Osteocyte (in vitro differentiated cells): ENCODE measurements at regions not wholly inside any gene's neighbourhood (a gene's known extent, or its start where the extent isn't known, plus 50 kb on each side); places are given as distances from the start of the nearest gene placed in this dataset.

Experiments
- DNase-seq: peaks from one replicate; pipeline ENCODE4 v3.0.0; 2021; ENCODE audit warnings: mixed read lengths; ENCODE audit not compliant: unreplicated experiment; ENCODE audit errors: extremely low spot score
- H3K27ac Mint-ChIP-seq: one replicate; pipeline ENCODE4 v1.8.0; 2021; ENCODE audit warnings: mild to moderate bottlenecking, mixed read lengths; ENCODE audit not compliant: unreplicated experiment
- H3K27me3 Mint-ChIP-seq: one replicate; pipeline ENCODE4 v1.8.0; 2021; ENCODE audit warnings: mixed read lengths; ENCODE audit not compliant: unreplicated experiment
- H3K36me3 Mint-ChIP-seq: one replicate; pipeline ENCODE4 v1.8.0; 2021; ENCODE audit warnings: mixed read lengths; ENCODE audit not compliant: unreplicated experiment
- H3K4me1 Mint-ChIP-seq: one replicate; pipeline ENCODE4 v1.8.0; 2021; ENCODE audit warnings: mixed read lengths; ENCODE audit not compliant: unreplicated experiment
- H3K4me3 Mint-ChIP-seq: one replicate; pipeline ENCODE4 v1.8.0; 2021; ENCODE audit warnings: mild to moderate bottlenecking, moderate library complexity, mixed read lengths; ENCODE audit not compliant: unreplicated experiment
- H3K9me3 Mint-ChIP-seq: one replicate; pipeline ENCODE4 v1.8.0; 2021; ENCODE audit warnings: mixed read lengths; ENCODE audit not compliant: unreplicated experiment
- TF ChIP-seq, protein P1 (sequence below): fragments of 200-600 bp; sonication (generic); IDR thresholded peaks from 2 replicates; pipeline ENCODE4 v1.5.0; 2021; ENCODE audit warnings: antibody characterized with exemption, mild to moderate bottlenecking, moderate library complexity

DNA sequence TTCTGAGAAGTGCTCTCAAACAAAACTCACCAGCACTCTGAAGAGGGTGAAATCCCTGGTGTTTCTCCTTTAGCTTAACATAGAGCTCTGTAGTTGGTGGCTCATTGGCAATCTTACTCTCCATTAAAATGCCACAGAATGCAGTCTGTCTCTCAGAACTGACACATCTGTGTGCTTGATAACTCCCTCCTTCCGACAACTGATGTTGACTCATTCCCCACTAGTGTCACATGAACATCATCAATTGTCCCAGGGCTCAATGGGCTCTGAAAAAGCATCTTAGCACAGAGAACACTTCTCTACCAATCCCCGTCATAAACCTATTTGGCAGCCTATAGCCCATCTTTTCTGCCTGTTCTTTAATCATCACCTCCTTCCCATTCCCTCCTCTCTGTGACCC lies 133.2 kb upstream of the ZC3H11B start:
- TF ChIP-seq, protein P1, sequence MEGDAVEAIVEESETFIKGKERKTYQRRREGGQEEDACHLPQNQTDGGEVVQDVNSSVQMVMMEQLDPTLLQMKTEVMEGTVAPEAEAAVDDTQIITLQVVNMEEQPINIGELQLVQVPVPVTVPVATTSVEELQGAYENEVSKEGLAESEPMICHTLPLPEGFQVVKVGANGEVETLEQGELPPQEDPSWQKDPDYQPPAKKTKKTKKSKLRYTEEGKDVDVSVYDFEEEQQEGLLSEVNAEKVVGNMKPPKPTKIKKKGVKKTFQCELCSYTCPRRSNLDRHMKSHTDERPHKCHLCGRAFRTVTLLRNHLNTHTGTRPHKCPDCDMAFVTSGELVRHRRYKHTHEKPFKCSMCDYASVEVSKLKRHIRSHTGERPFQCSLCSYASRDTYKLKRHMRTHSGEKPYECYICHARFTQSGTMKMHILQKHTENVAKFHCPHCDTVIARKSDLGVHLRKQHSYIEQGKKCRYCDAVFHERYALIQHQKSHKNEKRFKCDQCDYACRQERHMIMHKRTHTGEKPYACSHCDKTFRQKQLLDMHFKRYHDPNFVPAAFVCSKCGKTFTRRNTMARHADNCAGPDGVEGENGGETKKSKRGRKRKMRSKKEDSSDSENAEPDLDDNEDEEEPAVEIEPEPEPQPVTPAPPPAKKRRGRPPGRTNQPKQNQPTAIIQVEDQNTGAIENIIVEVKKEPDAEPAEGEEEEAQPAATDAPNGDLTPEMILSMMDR, result no peak
- no peaks in the 10 kb centered on the region for H3K4me1 Mint-ChIP-seq
- H3K9me3 Mint-ChIP-seq, result no peaks in the 10 kb centered on the region
- no peak overlapping the region for H3K27ac Mint-ChIP-seq
- H3K36me3 Mint-ChIP-seq, result no peaks in the 10 kb centered on the region
- H3K4me3 Mint-ChIP-seq, result no peak overlapping the region
- DNase-seq, result no peak
- H3K27me3 Mint-ChIP-seq, result no peaks in the 10 kb centered on the region

DNA sequence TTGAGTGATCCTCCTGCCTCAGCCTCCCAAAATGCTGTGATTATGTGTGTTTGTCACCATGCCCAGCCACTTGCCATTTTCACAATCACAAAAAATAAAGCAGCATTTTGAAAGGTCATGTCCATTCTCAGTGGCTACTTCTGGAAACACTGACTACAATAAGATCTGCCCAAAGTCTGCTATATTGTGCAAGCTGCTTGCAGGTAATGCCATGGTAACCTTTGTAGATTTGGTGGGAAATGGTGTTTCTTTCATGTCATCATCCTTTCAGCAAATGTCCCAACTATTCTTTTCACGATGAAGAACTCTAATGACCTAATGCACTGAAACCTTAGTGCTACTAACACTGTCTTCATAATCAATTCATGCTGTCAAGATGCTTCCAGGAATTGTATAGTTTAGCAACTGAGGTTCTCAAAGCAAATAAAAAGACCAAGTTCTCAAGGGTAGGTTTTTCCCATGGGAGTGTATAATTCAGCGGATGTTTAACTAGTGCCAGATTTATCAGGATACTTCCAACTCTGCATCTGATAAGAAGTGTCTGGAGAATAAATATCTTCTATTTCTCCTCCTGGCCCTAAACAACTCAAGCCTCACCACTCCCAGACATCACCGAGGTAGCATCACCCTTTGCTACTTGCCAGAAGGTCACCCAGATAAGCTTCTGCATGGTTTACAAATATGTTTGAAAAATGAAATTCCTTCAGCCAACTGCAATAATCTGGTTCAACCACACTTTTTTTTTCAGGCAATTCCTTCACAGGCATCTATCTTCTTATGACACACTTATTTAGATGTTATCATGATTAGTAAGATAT lies 132.0 kb upstream of the ZC3H11B start:
- no peak for DNase-seq
- Mint-ChIP-seq H3K4me3 (no peak overlapping the region), H3K9me3 (no peaks in the 10 kb centered on the region), H3K27ac (no peak overlapping the region), H3K27me3 (no peaks in the 10 kb centered on the region), H3K4me1 (no peaks in the 10 kb centered on the region), H3K36me3 (no peaks in the 10 kb centered on the region)
- TF ChIP-seq, protein P1, result no peak

DNA sequence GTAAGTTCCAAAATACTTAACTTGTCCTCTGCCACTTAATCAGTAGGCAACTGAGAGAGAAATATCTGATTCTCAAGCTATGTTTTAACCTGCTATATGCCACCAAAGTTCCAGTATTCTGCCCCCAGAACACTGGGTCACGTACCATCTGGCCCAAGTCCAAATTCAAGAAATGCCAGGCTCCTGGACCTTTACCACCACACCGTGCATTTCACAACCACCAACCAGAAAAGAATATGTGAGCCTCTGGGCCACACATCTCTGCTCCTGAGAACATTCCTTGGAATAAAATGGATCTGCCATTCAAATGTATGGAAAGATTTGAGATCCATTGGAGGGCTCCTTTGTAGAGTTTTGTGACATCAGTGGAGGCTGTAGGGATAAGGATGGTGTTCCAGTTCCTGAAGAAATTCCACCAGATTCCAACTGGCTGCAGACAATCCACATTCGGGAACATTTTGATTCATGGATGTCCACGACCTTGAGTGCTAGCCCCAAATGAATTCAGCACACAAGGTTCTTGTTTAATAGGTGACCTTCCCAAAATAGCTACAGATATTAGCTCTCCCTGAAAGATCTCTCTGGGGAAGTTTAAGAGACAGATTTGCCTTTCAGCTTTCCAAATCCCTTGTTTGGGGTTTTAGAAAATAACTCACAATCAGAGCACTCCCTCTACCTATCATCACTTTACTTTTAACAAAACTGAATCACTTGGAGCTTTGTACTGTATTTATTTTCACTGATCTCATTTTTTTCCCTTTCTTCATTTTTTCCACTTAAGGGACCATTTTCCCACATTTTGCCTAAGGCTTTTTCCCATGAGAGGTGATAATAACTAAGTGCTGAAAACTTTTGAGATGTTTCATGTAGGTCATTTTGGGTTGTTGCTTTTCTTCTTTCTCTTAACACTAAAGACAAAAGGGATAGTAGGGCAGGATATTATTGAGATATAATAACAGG lies 128.4 kb upstream of the ZC3H11B start:
- Mint-ChIP-seq H3K4me3 (no peak overlapping the region), H3K36me3 (no peaks in the 10 kb centered on the region), H3K27me3 (peaks cover 6% of the 10 kb centered on the region), H3K4me1 (no peaks in the 10 kb centered on the region), H3K27ac (no peak overlapping the region), H3K9me3 (peaks cover 5% of the 10 kb centered on the region)
- TF ChIP-seq, protein P1, result no peak
- DNase-seq, result no peak

DNA sequence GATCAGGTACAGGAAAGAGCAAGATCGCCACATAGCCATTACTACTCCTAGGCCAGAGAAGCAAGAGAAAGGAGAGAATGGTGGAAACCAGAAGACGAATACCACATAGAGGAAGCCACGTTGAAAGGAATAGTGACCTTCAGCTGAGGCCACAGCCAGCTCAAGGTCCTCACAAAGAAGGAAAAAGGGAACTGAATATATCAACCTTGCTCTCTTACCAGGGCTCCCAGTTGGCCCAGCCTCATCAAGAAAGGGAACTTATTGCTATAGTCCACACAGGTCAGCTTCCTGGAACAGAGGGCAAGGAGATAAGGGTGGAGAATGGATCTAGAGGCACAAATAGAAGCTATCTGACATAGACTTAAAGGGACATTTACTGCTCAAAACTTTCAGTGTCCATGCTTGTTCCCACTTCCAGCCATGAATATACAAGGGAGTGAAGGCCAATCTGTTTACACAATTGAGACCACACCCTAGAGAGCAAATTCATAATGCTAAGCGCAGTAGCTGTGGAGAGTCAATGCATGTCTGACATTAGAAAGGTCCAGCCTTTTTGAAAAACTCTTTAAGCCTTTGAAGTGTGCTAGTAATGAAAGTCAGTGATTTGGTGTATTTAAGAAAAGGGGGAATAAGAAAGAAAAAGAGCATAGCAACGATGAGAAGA lies 120.7 kb upstream of the ZC3H11B start:
- no peak for DNase-seq
- Mint-ChIP-seq H3K27ac (no peak overlapping the region), H3K4me1 (no peaks in the 10 kb centered on the region), H3K27me3 (peaks cover 6% of the 10 kb centered on the region), H3K9me3 (peaks cover 5% of the 10 kb centered on the region), H3K4me3 (no peak overlapping the region), H3K36me3 (no peaks in the 10 kb centered on the region)
- TF ChIP-seq, protein P1, result no peak
